ENCODE measurements at regions not wholly inside any gene's neighbourhood (a gene's known extent, or its start where the extent isn't known, plus 50 kb on each side); places are given as distances from the start of the nearest gene placed in this dataset.

DNA sequence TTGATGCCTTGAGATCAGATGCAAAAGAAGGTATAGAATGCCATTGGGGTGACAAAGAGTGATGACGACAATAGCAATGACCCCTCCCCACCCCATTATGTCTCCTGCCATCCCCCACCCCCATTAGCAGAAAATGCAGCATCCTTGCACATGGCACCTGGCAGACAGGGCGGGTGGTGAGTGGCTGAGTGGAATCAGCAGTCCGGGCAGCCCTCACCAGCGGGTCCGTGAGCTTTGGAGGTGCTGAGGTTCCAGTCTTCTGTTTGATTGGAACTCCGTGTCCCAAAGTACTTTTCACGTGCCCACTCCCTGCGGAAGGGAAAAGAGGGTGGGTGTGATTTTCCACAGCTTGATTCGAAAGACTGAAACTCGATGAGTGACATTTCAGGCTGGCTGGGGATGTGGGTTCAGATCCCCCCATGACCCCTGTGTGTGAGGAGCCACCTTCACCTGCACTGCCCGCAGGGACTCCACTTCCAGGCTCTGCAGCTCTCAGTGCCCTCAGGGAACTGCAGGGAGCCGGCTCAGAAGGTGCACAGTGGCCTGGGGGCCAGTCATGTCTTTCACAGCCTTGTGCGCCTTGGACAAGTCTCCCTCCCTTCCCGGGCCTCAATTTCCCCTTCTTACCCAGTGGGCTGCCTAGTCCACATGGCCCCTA, 130.9 kb downstream of the GLI2 start:
- no peak for DNase-seq

- DNase-seq, result peak; percentile 80
Measured at GRCh38 chr2:120867290-120868241, 131.9 kb downstream of the GLI2 start.

GRCh38 chr2:120868366-120868765, 132.7 kb downstream of the GLI2 start:
- DNase-seq, result no peak

- no peak for DNase-seq
Measured at GRCh38 chr2:120869036-120869729, 133.5 kb downstream of the GLI2 start.

GRCh38 chr2:120869730-120870466, 134.2 kb downstream of the GLI2 start:
- DNase-seq, result no peak

DNA sequence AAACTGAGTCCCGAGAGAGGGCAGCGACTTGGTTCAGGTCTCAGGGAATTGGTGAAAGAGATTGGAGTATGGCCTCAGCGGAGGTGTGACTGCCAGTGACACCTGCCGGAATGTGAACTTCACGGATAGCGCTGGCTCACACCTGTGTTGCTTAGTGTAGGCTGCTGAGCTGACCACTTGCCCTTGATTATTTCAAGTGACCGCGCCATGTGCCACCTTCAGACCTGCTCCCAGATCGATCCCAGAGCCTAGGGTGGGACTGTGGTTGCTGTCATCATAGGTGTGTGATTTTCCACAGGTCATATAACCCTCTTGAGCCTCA, 134.8 kb downstream of the GLI2 start:
- no peak for DNase-seq

- DNase-seq, result no peak
Measured at GRCh38 chr2:120871016-120871635, 135.5 kb downstream of the GLI2 start.

- DNase-seq, result no peak
Measured at GRCh38 chr2:120871881-120872620, 136.4 kb downstream of the GLI2 start.

DNA sequence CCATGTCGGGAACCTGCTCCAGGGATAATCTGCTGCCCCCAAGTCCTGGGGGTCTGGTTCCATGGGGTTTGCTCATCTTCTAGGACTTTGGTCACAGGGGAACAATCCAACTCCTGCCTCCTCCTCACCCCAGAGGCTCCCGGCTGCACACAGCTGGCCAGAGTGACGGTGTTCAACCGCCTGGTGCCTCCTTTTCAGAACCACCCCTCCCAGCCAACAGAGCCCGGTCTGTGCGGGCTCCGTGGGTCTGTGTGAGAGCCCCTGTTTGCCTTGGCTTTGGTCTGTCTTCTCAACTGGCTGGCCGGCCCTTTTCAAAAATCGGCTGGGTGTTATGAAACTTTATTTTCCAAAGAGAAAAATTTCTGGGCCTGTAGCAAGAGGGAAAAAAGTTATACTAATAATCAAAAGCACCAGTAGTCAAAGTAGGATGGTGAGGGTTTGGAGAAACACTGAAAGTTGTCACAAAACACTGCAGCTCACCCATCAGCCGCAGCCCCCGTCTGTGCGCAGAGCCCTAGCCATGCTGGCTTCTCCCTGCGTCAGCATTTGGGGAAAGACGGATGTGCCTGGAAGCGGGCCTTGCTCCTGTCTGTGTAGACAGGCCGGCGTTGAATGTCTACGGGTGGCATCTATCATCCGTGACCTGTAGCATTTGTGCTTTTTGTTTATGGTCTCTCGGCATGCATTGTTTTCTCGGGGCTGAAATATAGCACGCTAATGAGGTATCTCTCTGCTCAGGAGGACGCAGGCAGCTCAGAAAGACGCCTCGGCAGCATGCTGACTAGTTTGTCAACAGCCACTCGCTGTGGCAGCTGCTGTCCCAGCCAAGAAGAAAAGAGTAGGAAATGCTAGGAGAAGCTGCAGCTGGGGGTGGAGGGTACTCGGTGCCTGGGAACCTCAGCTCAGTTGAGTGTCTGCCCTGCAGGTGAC, 138.6 kb downstream of the GLI2 start:
- DNase-seq, result no peak

DNA sequence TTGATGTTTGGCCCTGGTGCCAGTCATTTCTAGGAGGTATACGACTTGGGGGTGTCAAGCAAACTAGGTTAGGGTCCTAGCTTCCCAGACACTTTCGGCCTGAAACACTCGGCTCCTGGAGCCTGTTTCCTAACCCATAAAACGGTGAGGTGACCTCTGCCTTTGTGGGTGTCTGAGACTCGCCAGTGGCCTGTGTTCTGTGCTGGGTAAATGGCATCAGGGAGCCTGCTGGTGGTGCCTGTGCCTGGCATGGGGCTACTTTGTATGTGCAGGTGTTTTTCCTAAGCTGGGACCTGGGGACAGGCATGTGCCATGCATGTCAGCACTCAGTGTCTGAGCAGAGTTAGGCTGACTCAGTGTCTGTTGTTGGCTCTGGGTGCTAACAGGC, 139.2 kb downstream of the GLI2 start:
- DNase-seq, result no peak

DNA sequence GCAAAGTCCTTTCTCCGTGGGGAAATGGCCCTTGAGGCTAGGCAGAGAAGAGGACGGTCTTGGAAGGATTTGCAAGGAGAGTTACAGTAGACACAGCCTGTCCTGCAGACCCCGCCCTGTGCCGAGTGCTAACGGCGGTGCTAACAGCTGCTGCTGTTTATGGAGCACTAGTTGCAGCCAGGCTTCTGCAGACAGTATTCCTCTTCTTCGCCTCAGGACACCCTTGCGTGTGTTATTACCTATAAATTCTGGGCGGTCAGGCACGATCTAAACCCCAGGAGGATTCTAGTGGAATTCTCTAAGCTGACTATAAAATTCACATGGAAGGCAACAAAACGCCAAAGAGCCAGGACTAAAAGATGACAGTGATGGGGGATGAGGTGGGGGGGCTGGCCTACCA, 139.8 kb downstream of the GLI2 start:
- DNase-seq, result peak; percentile 44

- no peak for DNase-seq
Measured at GRCh38 chr2:120876526-120877280, 141.0 kb downstream of the GLI2 start.

- DNase-seq, result no peak
Measured at GRCh38 chr2:120877409-120877808, 141.7 kb downstream of the GLI2 start.

DNA sequence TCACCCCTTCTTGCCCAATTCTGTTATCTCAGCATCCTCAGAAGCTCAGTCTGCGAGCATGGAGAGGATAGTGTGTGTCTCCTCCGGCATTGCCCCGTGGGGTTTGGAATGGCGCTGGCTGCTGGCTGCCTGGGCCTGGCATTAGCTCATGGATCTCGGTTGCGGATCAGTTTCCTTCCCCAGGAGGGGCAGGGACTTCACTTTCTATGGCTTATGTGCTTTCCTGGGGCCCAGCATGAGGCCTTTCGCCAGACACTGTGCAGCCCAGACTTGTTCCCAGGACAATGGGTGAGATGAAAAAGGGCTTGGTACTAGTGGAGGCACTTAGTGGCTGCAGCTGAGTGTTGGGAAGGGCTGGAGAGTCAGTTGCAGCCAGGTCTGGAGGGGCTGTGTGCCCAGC, 143.3 kb downstream of the GLI2 start:
- DNase-seq, result no peak

DNA sequence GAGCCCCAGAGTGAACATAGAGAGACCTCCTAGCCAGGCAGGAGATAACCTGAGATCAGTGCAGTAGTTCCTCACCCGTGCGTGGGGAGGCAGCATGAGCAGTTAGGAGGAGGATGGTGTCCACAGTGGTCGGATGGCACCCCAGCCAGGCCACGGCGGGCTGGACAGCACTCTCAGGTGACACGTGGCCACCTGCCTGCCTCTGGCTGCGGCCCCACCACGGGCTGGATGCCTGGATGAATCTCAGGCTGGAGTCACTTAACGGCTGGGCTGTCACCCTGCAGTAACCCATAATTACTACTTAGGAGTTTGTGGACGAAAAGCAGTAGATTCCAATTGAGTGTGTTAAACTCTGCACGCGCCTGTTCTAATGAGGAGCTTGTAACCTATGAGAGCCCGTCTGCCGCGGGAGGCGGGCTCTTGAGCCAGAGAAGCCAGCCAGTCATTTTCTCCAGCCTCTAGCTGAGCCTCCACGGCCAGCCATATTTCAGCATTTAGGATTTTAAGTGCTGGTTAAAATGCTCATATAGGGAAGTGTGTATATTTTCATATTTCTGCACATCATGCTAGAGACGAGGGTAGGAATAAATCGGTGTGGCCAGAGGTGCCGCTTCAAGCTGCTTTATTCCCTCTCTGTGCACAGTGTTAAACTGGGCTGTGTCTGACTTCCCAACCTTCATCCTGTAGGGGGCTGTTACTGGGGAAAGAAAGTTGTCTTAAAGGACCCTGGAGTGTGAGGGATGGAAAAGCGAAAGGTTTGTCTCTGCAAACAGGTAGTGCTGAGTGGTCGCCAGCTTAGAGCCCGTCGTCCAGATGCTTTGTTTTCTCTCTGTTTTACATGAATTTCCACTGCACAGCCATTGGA, 144.0 kb downstream of the GLI2 start:
- DNase-seq, result peak; percentile 39

GRCh38 chr2:120880381-120880780, 144.7 kb downstream of the GLI2 start:
- DNase-seq, result no peak

- DNase-seq, result no peak
Measured at GRCh38 chr2:120881981-120882788, 146.5 kb downstream of the GLI2 start.

Measured in fibroblast of skin of abdomen (primary cell).